ENCODE measurements at regions not wholly inside any gene's neighbourhood (a gene's known extent, or its start where the extent isn't known, plus 50 kb on each side); places are given as distances from the start of the nearest gene placed in this dataset.

DNA sequence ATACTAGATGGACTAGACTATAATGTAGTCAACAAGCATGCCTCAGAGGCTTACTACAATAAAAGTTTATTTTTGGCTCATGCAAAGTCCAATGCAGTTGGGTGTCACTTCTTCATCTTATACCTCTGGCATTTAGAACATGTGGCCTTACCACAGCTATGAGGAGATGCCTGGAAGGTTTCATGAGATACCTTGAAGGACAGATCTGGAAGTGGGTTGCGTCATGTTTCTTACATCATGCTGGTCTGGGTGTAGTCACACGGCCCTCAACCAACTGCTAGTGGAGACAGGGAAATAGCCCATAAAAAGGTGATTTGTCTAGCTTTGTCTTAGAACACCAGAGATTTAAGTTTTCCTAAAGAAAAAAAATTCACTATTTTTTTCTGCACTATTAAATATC lies 91.7 kb upstream of the MMADHC start:
- peak; percentile 44 for DNase-seq (ENCODE audit: low read depth)
- no peak overlapping the region for H3K4me3 ChIP-seq (ENCODE audit: control insufficient read depth, low read depth, low read length)
- TF ChIP-seq, protein P1, sequence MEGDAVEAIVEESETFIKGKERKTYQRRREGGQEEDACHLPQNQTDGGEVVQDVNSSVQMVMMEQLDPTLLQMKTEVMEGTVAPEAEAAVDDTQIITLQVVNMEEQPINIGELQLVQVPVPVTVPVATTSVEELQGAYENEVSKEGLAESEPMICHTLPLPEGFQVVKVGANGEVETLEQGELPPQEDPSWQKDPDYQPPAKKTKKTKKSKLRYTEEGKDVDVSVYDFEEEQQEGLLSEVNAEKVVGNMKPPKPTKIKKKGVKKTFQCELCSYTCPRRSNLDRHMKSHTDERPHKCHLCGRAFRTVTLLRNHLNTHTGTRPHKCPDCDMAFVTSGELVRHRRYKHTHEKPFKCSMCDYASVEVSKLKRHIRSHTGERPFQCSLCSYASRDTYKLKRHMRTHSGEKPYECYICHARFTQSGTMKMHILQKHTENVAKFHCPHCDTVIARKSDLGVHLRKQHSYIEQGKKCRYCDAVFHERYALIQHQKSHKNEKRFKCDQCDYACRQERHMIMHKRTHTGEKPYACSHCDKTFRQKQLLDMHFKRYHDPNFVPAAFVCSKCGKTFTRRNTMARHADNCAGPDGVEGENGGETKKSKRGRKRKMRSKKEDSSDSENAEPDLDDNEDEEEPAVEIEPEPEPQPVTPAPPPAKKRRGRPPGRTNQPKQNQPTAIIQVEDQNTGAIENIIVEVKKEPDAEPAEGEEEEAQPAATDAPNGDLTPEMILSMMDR (conservative IDR thresholded peaks at IDR 0.05; ENCODE audit: control insufficient read depth, insufficient read depth, low read depth, low read length): no peak

DNA sequence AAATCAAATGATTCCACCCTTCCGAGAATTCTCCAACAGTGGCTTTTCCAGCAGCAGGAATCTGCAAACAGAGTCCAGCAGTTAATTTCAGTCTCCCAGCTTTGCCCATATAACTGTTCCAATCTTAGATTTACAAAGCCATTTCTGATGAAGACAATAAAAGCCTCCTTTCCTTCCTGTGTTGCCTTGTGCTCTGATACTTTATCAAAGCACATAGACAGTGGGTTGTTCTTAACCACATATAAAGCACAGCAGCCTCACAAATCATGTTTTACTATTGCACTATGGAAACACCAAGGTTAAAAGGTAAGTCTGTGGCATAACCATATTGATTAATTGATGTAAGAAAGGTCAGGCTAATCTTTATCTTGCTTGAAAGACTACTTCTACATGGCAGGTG lies 89.8 kb upstream of the MMADHC start:
- no peak overlapping the region for H3K4me3 ChIP-seq (ENCODE audit: control insufficient read depth, low read depth, low read length)
- TF ChIP-seq, protein P1 (conservative IDR thresholded peaks at IDR 0.05; ENCODE audit: control insufficient read depth, insufficient read depth, low read depth, low read length): no peak
- DNase-seq (ENCODE audit: low read depth): no peak

GRCh38 chr2:149670086-149670485 lies 82.5 kb upstream of the MMADHC start:
- no peak overlapping the region for H3K4me3 ChIP-seq (ENCODE audit: control insufficient read depth, low read depth, low read length)
- no peak for DNase-seq (ENCODE audit: low read depth)
- TF ChIP-seq, protein P1 (conservative IDR thresholded peaks at IDR 0.05; ENCODE audit: control insufficient read depth, insufficient read depth, low read depth, low read length): no peak

- H3K4me3 ChIP-seq (ENCODE audit: control insufficient read depth, low read depth, low read length): no peak overlapping the region
- TF ChIP-seq, protein P1 (conservative IDR thresholded peaks at IDR 0.05; ENCODE audit: control insufficient read depth, insufficient read depth, low read depth, low read length): no peak
- DNase-seq (ENCODE audit: low read depth): no peak
Observed at GRCh38 chr2:149666809-149667320, 79.3 kb upstream of the MMADHC start.

DNA sequence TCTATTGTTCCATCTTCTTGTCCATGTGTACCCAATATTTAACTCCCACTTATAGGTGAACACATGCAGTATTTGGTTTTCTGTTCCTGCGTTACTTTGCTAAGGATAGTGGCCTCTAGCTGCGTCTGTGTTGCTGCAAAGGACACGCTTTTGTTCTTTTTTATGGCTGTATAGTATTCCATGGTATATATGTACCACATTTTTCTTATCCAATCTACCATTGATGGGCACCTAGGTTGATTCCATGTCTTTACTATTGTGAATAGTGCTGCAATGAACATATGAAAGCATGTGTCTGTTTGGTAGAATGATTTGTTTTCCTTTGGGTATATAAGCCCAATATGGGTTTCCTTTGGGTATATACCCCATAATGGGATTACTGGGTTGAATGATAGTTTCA lies 77.3 kb upstream of the MMADHC start:
- TF ChIP-seq, protein P1 (conservative IDR thresholded peaks at IDR 0.05; ENCODE audit: control insufficient read depth, insufficient read depth, low read depth, low read length): no peak
- DNase-seq (ENCODE audit: low read depth): no peak
- no peak overlapping the region for H3K4me3 ChIP-seq (ENCODE audit: control insufficient read depth, low read depth, low read length)

DNA sequence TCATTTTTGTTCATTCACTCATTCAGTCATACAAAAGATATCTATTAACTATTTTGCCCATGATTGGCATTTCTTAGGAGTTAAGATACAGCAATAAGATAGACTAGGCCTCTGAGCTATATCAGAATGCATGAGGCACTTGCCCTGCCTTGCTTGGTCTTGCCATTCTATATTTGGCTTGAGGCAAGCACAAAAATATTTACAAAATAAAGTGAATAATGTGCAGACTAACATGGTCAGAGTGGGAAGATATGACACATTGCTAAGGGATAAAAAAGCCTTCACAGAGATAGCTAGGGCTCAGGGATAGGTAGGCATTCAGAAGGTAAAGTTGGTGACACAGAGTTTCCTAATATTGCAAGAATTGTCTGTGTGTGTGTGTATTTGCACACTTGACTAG lies 75.0 kb upstream of the MMADHC start:
- no peak overlapping the region for H3K4me3 ChIP-seq (ENCODE audit: control insufficient read depth, low read depth, low read length)
- TF ChIP-seq, protein P1 (conservative IDR thresholded peaks at IDR 0.05; ENCODE audit: control insufficient read depth, insufficient read depth, low read depth, low read length): no peak
- no peak for DNase-seq (ENCODE audit: low read depth)

GRCh38 chr2:149661844-149662243 lies 74.3 kb upstream of the MMADHC start:
- DNase-seq (ENCODE audit: low read depth): peak; percentile 61
- H3K4me3 ChIP-seq (ENCODE audit: control insufficient read depth, low read depth, low read length): no peak overlapping the region
- TF ChIP-seq, protein P1 (conservative IDR thresholded peaks at IDR 0.05; ENCODE audit: control insufficient read depth, insufficient read depth, low read depth, low read length): no peak
